NB4 (cell line): ENCODE measurements at regions not wholly inside any gene's neighbourhood (a gene's known extent, or its start where the extent isn't known, plus 50 kb on each side); places are given as distances from the start of the nearest gene placed in this dataset.

Experiments used
- CTCF ChIP-seq: IDR thresholded peaks from one replicate; pipeline ENCODE4 v1.5.1; 2012; ENCODE audit warnings: low read depth, low read length
- POLR2A ChIP-seq: IDR thresholded peaks from 2 replicates; pipeline ENCODE4 v1.6.1; 2011; ENCODE audit warnings: mild to moderate bottlenecking; ENCODE audit not compliant: insufficient read length; ENCODE audit errors: extremely low read depth
- TF ChIP-seq, protein P1 (sequence below): IDR thresholded peaks from 2 replicates; pipeline ENCODE4 v1.6.1; 2011; ENCODE audit warnings: low read depth, low read length

DNA sequence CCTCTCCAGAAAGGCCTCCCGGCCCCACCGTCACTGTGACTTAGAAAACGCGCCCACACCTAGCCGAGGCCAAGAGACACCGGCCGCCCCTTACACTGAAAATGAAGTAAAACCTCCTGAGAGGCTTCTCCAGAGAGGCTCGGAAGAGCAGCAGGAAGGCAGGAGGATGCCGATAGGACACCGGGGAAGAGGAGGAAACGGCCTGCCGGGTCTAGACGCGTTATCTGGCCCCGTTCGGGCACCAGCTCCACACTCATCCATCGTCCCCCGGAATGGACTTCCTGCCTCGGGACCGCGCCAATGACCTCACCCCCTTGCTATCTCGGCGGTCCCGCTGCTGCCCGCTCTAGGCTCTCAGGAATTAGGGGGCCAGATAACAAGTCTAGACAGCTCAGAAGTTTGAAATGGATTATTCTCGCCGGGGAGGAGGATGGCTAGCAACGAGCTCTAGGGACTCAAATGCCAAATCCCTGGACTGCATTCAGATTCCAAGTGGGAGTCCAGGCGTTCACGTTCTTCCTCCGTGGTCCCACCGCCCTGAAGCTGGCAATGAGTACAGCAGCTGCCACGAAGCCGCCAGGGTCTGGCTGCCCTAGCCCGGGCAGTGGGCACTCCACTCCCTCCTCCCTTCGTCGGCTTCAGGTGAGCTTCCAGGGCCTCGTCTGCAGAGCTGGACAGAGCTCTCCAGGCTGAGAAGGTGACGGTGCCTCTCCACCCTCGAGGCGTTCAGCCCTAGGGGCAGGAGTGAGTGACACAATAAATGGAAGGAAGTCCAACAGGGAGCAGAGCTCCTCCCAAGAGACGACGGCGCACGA, 350.9 kb downstream of the FOXL1 start:
- TF ChIP-seq POLR2A (no peak), CTCF (no peak)
- TF ChIP-seq, protein P1, sequence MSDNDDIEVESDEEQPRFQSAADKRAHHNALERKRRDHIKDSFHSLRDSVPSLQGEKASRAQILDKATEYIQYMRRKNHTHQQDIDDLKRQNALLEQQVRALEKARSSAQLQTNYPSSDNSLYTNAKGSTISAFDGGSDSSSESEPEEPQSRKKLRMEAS: no peak
